WTC11 (cell line): ENCODE measurements at regions not wholly inside any gene's neighbourhood (a gene's known extent, or its start where the extent isn't known, plus 50 kb on each side); places are given as distances from the start of the nearest gene placed in this dataset.

Experiments
- ATAC-seq: fragments of 200-7000 bp; cut with Tn5 transposase; 2 replicates; pipeline ENCODE4 v1.10.0; 2021; ENCODE audit warnings: mild to moderate bottlenecking, moderate library complexity
- CTCF ChIA-PET: fragments of 300-600 bp; sonication (Branson Sonifier 250); formaldehyde crosslinking; loops from one replicate; lab custom pipeline; 2021; ENCODE audit warnings: antibody characterized with exemption; lab: Charles Lee
- POLR2A ChIA-PET: fragments of 350-600 bp; sonication (Branson Sonifier 250); formaldehyde crosslinking; loops from one replicate; lab custom pipeline; 2021; ENCODE audit warnings: antibody characterized with exemption; lab: Charles Lee
- DNase-seq: peaks from one replicate; pipeline ENCODE4 v3.0.0; 2021; ENCODE audit warnings: low spot score
- H3K27ac Mint-ChIP-seq: 2 replicates; pipeline ENCODE4 v1.8.0; 2021; ENCODE audit warnings: mixed read lengths
- H3K27me3 Mint-ChIP-seq: 2 replicates; pipeline ENCODE4 v1.8.0; 2021; ENCODE audit warnings: low read depth, mild to moderate bottlenecking, moderate library complexity, mixed read lengths
- H3K36me3 Mint-ChIP-seq: 2 replicates; pipeline ENCODE4 v1.8.0; 2021; ENCODE audit warnings: mixed read lengths
- H3K4me1 Mint-ChIP-seq: 2 replicates; pipeline ENCODE4 v1.8.0; 2022; ENCODE audit warnings: mixed read lengths
- H3K4me3 Mint-ChIP-seq: 2 replicates; pipeline ENCODE4 v1.8.0; 2021; ENCODE audit warnings: mild to moderate bottlenecking, moderate library complexity, mixed read lengths
- H3K9me3 Mint-ChIP-seq: 2 replicates; pipeline ENCODE4 v1.8.0; 2021; ENCODE audit warnings: mixed read lengths
- HMGA2 ChIP-seq: fragments of 250-450 bp; sonication (Bioruptor Pico); IDR thresholded peaks from 2 replicates; pipeline ENCODE4 v1.4.0; 2021; ENCODE audit warnings: mild to moderate bottlenecking, moderate library complexity
- JAZF1 ChIP-seq: fragments of 250-450 bp; sonication (Bioruptor Pico); IDR thresholded peaks from 2 replicates; pipeline ENCODE4 v1.9.0; 2021; ENCODE audit warnings: moderate library complexity, mild to moderate bottlenecking, inconsistent platforms
- MAX ChIP-seq: sonication (generic); formaldehyde crosslinking; IDR thresholded peaks from 2 replicates; pipeline ENCODE4 v1.8.0; 2022; ENCODE audit warnings: mild to moderate bottlenecking, missing genetic modification reagents
- MXD4 ChIP-seq: fragments of 250-450 bp; sonication (Bioruptor Pico); IDR thresholded peaks from 2 replicates; pipeline ENCODE4 v1.8.0; 2021; ENCODE audit warnings: mild to moderate bottlenecking, moderate library complexity, borderline replicate concordance
- NFATC4 ChIP-seq: fragments of 250-450 bp; sonication (Bioruptor Pico); IDR thresholded peaks from 2 replicates; pipeline ENCODE4 v1.9.0; 2021; ENCODE audit warnings: mild to moderate bottlenecking
- NFE2L1 ChIP-seq: sonication (generic); formaldehyde crosslinking; IDR thresholded peaks from 2 replicates; pipeline ENCODE4 v1.8.1; 2023; ENCODE audit warnings: missing genetic modification reagents
- NFYB ChIP-seq: sonication (generic); formaldehyde crosslinking; conservative IDR thresholded peaks from 2 replicates; pipeline ENCODE4 v1.8.0; 2022; ENCODE audit warnings: low read depth, missing genetic modification reagents
- NR2C2 ChIP-seq: sonication (generic); formaldehyde crosslinking; IDR thresholded peaks from 2 replicates; pipeline ENCODE4 v1.8.0; 2022; ENCODE audit warnings: mild to moderate bottlenecking, missing genetic modification reagents
- RELA ChIP-seq: sonication (generic); formaldehyde crosslinking; IDR thresholded peaks from 2 replicates; pipeline ENCODE4 v1.8.1; 2022; ENCODE audit warnings: missing genetic modification reagents, mild to moderate bottlenecking, borderline replicate concordance
- ZNF263 ChIP-seq: sonication (generic); formaldehyde crosslinking; IDR thresholded peaks from 2 replicates; pipeline ENCODE4 v1.8.1; 2022; ENCODE audit warnings: low read depth, mild to moderate bottlenecking, moderate library complexity, missing genetic modification reagents
- ZNF281 ChIP-seq: sonication (generic); formaldehyde crosslinking; IDR thresholded peaks from 2 replicates; pipeline ENCODE4 v1.8.0; 2023; ENCODE audit warnings: mild to moderate bottlenecking, missing genetic modification reagents
- ZNF317 ChIP-seq: sonication (generic); formaldehyde crosslinking; IDR thresholded peaks from 2 replicates; pipeline ENCODE4 v1.8.1; 2023; ENCODE audit warnings: low read depth, mild to moderate bottlenecking, moderate library complexity, missing genetic modification reagents, borderline replicate concordance
- ZNF396 ChIP-seq: fragments of 250-450 bp; sonication (Bioruptor Pico); IDR thresholded peaks from 2 replicates; pipeline ENCODE4 v1.8.0; 2021; ENCODE audit warnings: mild to moderate bottlenecking, moderate library complexity, borderline replicate concordance
- ZNF532 ChIP-seq: fragments of 250-450 bp; sonication (Bioruptor Pico); IDR thresholded peaks from 2 replicates; pipeline ENCODE4 v1.9.0; 2021; ENCODE audit warnings: mild to moderate bottlenecking, borderline replicate concordance
- TF ChIP-seq, protein P1 (sequence below): sonication (generic); formaldehyde crosslinking; IDR thresholded peaks from 2 replicates; pipeline ENCODE4 v1.8.1; 2023; ENCODE audit warnings: mild to moderate bottlenecking, missing genetic modification reagents, borderline replicate concordance
- TF ChIP-seq, protein P2 (sequence below): fragments of 250-450 bp; sonication (Bioruptor Pico); IDR thresholded peaks from 2 replicates; pipeline ENCODE4 v1.8.0; 2021; ENCODE audit warnings: mild to moderate bottlenecking
- TF ChIP-seq, protein P3 (sequence below): sonication (generic); formaldehyde crosslinking; IDR thresholded peaks from 2 replicates; pipeline ENCODE4 v1.8.0; 2022; ENCODE audit warnings: mild to moderate bottlenecking, missing genetic modification reagents
- TF ChIP-seq, protein P4 (sequence below): sonication (generic); formaldehyde crosslinking; IDR thresholded peaks from 2 replicates; pipeline ENCODE4 v1.8.1; 2023; ENCODE audit warnings: mild to moderate bottlenecking, missing genetic modification reagents
- TF ChIP-seq, protein P5 (sequence below): fragments of 250-450 bp; sonication (Bioruptor Pico); IDR thresholded peaks from 2 replicates; pipeline ENCODE4 v2.1.2; 2022; ENCODE audit warnings: mild to moderate bottlenecking, moderate library complexity

- TF ChIP-seq ZNF396 = no peak
- no peak for TF ChIP-seq ZNF317 (CRISPR knock-in tag)
- no peak for TF ChIP-seq NFATC4
These were observed 245.3 kb upstream of the HSF2 start (continued) for GRCh38 chr6:122154155-122154554.

- peaks cover 24% of the 10 kb centered on the region for H3K4me1 Mint-ChIP-seq
- no peak for TF ChIP-seq ZNF396
- no peak for TF ChIP-seq NFE2L1 (CRISPR knock-in tag)
- TF ChIP-seq, protein P1, sequence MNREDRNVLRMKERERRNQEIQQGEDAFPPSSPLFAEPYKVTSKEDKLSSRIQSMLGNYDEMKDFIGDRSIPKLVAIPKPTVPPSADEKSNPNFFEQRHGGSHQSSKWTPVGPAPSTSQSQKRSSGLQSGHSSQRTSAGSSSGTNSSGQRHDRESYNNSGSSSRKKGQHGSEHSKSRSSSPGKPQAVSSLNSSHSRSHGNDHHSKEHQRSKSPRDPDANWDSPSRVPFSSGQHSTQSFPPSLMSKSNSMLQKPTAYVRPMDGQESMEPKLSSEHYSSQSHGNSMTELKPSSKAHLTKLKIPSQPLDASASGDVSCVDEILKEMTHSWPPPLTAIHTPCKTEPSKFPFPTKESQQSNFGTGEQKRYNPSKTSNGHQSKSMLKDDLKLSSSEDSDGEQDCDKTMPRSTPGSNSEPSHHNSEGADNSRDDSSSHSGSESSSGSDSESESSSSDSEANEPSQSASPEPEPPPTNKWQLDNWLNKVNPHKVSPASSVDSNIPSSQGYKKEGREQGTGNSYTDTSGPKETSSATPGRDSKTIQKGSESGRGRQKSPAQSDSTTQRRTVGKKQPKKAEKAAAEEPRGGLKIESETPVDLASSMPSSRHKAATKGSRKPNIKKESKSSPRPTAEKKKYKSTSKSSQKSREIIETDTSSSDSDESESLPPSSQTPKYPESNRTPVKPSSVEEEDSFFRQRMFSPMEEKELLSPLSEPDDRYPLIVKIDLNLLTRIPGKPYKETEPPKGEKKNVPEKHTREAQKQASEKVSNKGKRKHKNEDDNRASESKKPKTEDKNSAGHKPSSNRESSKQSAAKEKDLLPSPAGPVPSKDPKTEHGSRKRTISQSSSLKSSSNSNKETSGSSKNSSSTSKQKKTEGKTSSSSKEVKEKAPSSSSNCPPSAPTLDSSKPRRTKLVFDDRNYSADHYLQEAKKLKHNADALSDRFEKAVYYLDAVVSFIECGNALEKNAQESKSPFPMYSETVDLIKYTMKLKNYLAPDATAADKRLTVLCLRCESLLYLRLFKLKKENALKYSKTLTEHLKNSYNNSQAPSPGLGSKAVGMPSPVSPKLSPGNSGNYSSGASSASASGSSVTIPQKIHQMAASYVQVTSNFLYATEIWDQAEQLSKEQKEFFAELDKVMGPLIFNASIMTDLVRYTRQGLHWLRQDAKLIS = no peak
- TF ChIP-seq NFYB (CRISPR knock-in tag) = no peak
- no peak for TF ChIP-seq MAX (CRISPR knock-in tag)
- no peak for TF ChIP-seq NR2C2 (CRISPR knock-in tag)
- TF ChIP-seq, protein P2, sequence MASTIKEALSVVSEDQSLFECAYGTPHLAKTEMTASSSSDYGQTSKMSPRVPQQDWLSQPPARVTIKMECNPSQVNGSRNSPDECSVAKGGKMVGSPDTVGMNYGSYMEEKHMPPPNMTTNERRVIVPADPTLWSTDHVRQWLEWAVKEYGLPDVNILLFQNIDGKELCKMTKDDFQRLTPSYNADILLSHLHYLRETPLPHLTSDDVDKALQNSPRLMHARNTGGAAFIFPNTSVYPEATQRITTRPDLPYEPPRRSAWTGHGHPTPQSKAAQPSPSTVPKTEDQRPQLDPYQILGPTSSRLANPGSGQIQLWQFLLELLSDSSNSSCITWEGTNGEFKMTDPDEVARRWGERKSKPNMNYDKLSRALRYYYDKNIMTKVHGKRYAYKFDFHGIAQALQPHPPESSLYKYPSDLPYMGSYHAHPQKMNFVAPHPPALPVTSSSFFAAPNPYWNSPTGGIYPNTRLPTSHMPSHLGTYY (CRISPR knock-in tag) = no peak
- TF ChIP-seq ZNF532 (CRISPR knock-in tag) = no peak
- TF ChIP-seq, protein P3, sequence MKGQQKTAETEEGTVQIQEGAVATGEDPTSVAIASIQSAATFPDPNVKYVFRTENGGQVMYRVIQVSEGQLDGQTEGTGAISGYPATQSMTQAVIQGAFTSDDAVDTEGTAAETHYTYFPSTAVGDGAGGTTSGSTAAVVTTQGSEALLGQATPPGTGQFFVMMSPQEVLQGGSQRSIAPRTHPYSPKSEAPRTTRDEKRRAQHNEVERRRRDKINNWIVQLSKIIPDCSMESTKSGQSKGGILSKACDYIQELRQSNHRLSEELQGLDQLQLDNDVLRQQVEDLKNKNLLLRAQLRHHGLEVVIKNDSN (CRISPR knock-in tag) = no peak
- TF ChIP-seq MXD4 (CRISPR knock-in tag) = no peak
- no peak for TF ChIP-seq RELA
- TF ChIP-seq ZNF281 (CRISPR knock-in tag) = no peak
- TF ChIP-seq HMGA2 (CRISPR knock-in tag) = no peak
- no peak for TF ChIP-seq JAZF1
- no peak for TF ChIP-seq ZNF263 (CRISPR knock-in tag)
- TF ChIP-seq, protein P4, sequence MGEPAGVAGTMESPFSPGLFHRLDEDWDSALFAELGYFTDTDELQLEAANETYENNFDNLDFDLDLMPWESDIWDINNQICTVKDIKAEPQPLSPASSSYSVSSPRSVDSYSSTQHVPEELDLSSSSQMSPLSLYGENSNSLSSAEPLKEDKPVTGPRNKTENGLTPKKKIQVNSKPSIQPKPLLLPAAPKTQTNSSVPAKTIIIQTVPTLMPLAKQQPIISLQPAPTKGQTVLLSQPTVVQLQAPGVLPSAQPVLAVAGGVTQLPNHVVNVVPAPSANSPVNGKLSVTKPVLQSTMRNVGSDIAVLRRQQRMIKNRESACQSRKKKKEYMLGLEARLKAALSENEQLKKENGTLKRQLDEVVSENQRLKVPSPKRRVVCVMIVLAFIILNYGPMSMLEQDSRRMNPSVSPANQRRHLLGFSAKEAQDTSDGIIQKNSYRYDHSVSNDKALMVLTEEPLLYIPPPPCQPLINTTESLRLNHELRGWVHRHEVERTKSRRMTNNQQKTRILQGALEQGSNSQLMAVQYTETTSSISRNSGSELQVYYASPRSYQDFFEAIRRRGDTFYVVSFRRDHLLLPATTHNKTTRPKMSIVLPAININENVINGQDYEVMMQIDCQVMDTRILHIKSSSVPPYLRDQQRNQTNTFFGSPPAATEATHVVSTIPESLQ (CRISPR knock-in tag) = no peak
- TF ChIP-seq, protein P5, sequence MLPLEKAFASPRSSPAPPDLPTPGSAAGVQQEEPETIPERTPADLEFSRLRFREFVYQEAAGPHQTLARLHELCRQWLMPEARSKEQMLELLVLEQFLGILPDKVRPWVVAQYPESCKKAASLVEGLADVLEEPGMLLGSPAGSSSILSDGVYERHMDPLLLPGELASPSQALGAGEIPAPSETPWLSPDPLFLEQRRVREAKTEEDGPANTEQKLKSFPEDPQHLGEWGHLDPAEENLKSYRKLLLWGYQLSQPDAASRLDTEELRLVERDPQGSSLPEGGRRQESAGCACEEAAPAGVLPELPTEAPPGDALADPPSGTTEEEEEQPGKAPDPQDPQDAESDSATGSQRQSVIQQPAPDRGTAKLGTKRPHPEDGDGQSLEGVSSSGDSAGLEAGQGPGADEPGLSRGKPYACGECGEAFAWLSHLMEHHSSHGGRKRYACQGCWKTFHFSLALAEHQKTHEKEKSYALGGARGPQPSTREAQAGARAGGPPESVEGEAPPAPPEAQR (CRISPR knock-in tag) = no peak
These were observed 244.4 kb upstream of the HSF2 start for GRCh38 chr6:122154912-122155575.

More at GRCh38 chr6:122154912-122155575, 244.4 kb upstream of the HSF2 start:
- Mint-ChIP-seq H3K36me3 (no peaks in the 10 kb centered on the region), H3K4me3 (no peak overlapping the region), H3K27me3 (no peaks in the 10 kb centered on the region), H3K27ac (no peak overlapping the region), H3K9me3 (peaks cover 10% of the 10 kb centered on the region)
- peak; percentile 13 for DNase-seq
- peak; percentile 85 for ATAC-seq
- ChIA-PET POLR2A (no interaction called here), CTCF (no interaction called here)
